D721Med (cell line): ENCODE measurements at regions not wholly inside any gene's neighbourhood (a gene's known extent, or its start where the extent isn't known, plus 50 kb on each side); places are given as distances from the start of the nearest gene placed in this dataset.

ENCODE experiments used
- DNase-seq: peaks from one replicate; pipeline ENCODE4 v3.0.0; 2011; ENCODE audit warnings: low spot score; ENCODE audit not compliant: insufficient read length
- FAIRE-seq: peaks from 2 replicates; lab custom pipeline; 2011; peaks lifted over from hg19 to GRCh38; lab: Jason Lieb, UNC
- CTCF ChIP-seq: IDR thresholded peaks from 2 replicates; pipeline ENCODE4 v1.5.1; 2012; ENCODE audit warnings: mild to moderate bottlenecking, control low read depth; ENCODE audit not compliant: insufficient read depth; ENCODE audit errors: missing control alignments

- FAIRE-seq (no peak), DNase-seq (no peak)
- no peak for TF ChIP-seq CTCF
These were observed 641.1 kb downstream of the RAPGEF2 start for GRCh38 chr4:159743971-159744370.

- no peak for FAIRE-seq
- DNase-seq, result no peak
These were observed 645.1 kb downstream of the RAPGEF2 start for GRCh38 chr4:159747983-159748382.

GRCh38 chr4:159748834-159749444, 646.1 kb downstream of the RAPGEF2 start:
- FAIRE-seq, result no peak
- TF ChIP-seq CTCF, result no peak

More at GRCh38 chr4:159747983-159748382, 645.1 kb downstream of the RAPGEF2 start:
- no peak for TF ChIP-seq CTCF

GRCh38 chr4:159757499-159757898, 654.6 kb downstream of the RAPGEF2 start:
- no peak for FAIRE-seq
- no peak for TF ChIP-seq CTCF
- no peak for DNase-seq

More at GRCh38 chr4:159748834-159749444, 646.1 kb downstream of the RAPGEF2 start:
- DNase-seq, result no peak

GRCh38 chr4:159758061-159758460, 655.2 kb downstream of the RAPGEF2 start:
- FAIRE-seq, result no peak
- DNase-seq, result no peak
- no peak for TF ChIP-seq CTCF

GRCh38 chr4:159762672-159763071, 659.8 kb downstream of the RAPGEF2 start:
- no peak for TF ChIP-seq CTCF
- FAIRE-seq (no peak), DNase-seq (no peak)

GRCh38 chr4:159764343-159764952, 661.6 kb downstream of the RAPGEF2 start:
- DNase-seq, result no peak
- TF ChIP-seq CTCF, result peak; percentile 69
- peak; percentile 91 for FAIRE-seq
